ENCODE measurements at regions not wholly inside any gene's neighbourhood (a gene's known extent, or its start where the extent isn't known, plus 50 kb on each side); places are given as distances from the start of the nearest gene placed in this dataset.

- Histone ChIP-seq H3K27ac (ENCODE audit: low read depth, low read length) (no peak overlapping the region), H3K4me1 (ENCODE audit: insufficient read depth, low read length) (peaks cover 25% of the 10 kb centered on the region)
These were observed 187.5 kb upstream of the KL start for GRCh38 chr13:32828711-32829110.

GRCh38 chr13:32829269-32829668, 187.0 kb upstream of the KL start:
- Histone ChIP-seq H3K4me2 (ENCODE audit: insufficient read depth, low read length) (no peak overlapping the region), H3K4me3 (ENCODE audit: insufficient read depth, low read length) (no peak overlapping the region), H3K36me3 (ENCODE audit: insufficient read depth, low read length) (no peaks in the 10 kb centered on the region), H3K4me1 (ENCODE audit: insufficient read depth, low read length) (peaks cover 22% of the 10 kb centered on the region), H3K79me2 (ENCODE audit: insufficient read depth, low read length) (no peaks in the 10 kb centered on the region), H3K27ac (ENCODE audit: low read depth, low read length) (no peak overlapping the region), H4K20me1 (ENCODE audit: insufficient read depth, low read length) (no peaks in the 10 kb centered on the region), H2AFZ (ENCODE audit: low read length) (no peak overlapping the region), H3K9me3 (ENCODE audit: low read depth, low read length) (no peaks in the 10 kb centered on the region), H3K27me3 (ENCODE audit: insufficient read depth, low read length) (no peaks in the 10 kb centered on the region)
- no peak for DNase-seq (ENCODE audit: insufficient read length, low spot score, missing footprints)
- TF ChIP-seq CTCF (IDR thresholded peaks at IDR 0.05; ENCODE audit: extremely low read depth, low read depth, low read length) = no peak

More at GRCh38 chr13:32828711-32829110, 187.5 kb upstream of the KL start:
- Histone ChIP-seq H3K4me3 (ENCODE audit: insufficient read depth, low read length) (no peak overlapping the region), H3K9me3 (ENCODE audit: low read depth, low read length) (no peaks in the 10 kb centered on the region), H3K27me3 (ENCODE audit: insufficient read depth, low read length) (no peaks in the 10 kb centered on the region), H3K79me2 (ENCODE audit: insufficient read depth, low read length) (no peaks in the 10 kb centered on the region), H3K4me2 (ENCODE audit: insufficient read depth, low read length) (no peak overlapping the region), H4K20me1 (ENCODE audit: insufficient read depth, low read length) (no peaks in the 10 kb centered on the region), H3K36me3 (ENCODE audit: insufficient read depth, low read length) (no peaks in the 10 kb centered on the region), H2AFZ (ENCODE audit: low read length) (no peak overlapping the region)
- TF ChIP-seq CTCF (IDR thresholded peaks at IDR 0.05; ENCODE audit: extremely low read depth, low read depth, low read length) = no peak
- DNase-seq (ENCODE audit: insufficient read length, low spot score, missing footprints) = no peak

DNA sequence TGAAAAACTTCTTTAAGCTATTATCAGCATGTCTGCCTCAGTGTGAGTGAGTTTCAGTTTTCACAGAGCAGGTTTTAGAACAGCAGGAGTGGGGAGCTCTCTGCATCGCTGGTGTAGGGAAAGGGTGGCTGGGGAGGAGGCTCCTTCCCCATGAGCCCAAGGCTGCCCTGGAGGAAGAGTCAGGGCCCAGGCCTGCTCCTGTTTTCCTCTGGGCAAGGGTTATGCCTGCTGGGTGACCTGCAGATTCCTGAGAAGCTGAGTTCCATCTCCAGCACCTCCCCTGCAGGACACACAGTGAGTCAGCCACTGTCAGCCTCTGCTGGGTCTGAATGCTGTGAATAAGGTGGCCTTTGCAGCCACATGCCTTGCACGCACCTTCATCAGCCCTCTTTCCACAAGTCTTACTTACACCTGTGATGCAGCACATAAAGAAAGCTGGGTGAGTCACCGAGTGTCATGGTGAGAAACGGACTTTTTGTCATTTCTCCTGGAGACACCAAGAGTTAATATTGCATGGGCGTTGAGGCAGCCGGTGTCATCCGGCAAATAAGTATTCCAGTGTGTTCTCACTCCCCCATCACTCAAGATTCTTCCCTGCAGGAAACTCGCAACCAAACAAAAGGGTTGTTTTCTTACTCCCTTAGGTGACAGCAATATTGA, 186.4 kb upstream of the KL start:
- no peak for TF ChIP-seq CTCF (IDR thresholded peaks at IDR 0.05; ENCODE audit: extremely low read depth, low read depth, low read length)
- Histone ChIP-seq H3K4me2 (ENCODE audit: insufficient read depth, low read length) (no peak overlapping the region), H3K36me3 (ENCODE audit: insufficient read depth, low read length) (no peaks in the 10 kb centered on the region), H3K4me3 (ENCODE audit: insufficient read depth, low read length) (no peak overlapping the region), H3K79me2 (ENCODE audit: insufficient read depth, low read length) (no peaks in the 10 kb centered on the region), H2AFZ (ENCODE audit: low read length) (peak overlapping the region; percentile 27), H4K20me1 (ENCODE audit: insufficient read depth, low read length) (no peaks in the 10 kb centered on the region), H3K4me1 (ENCODE audit: insufficient read depth, low read length) (peaks cover 17% of the 10 kb centered on the region), H3K27me3 (ENCODE audit: insufficient read depth, low read length) (no peaks in the 10 kb centered on the region), H3K9me3 (ENCODE audit: low read depth, low read length) (no peaks in the 10 kb centered on the region), H3K27ac (ENCODE audit: low read depth, low read length) (no peak overlapping the region)
- no peak for DNase-seq (ENCODE audit: insufficient read length, low spot score, missing footprints)

DNA sequence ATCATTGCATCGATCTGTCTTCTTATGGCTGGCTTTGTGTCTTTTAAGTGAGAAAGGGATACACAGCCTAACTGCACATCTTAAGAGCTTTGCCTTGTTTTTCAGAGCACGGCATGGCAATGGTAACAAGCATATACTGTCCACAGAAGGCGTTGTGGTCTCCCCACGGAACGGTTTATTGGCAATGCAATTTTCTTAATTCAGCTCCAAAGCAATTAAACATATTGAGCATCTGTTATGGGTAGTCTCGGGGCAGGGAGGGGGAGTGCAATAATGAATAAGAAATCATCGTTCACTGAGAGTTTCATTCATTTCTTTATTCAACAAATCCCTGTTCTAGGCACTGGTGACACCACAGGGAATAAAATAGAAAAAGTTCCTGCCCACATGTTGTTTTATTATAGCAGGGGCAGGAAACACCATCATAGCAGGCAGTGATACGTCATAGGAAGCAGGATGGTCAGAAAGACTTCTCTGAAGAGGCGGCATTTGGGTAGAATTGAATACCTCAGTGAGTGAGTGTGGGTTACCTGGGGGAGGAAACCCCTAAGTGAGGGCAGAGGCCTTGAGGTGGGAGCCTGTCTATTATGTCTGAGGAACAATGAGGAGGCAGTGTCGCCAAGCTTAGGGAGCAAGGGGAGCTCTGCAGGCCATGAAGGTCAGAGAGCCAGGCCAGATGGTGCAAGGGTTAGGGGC, 185.7 kb upstream of the KL start:
- DNase-seq (ENCODE audit: insufficient read length, low spot score, missing footprints) = no peak
- TF ChIP-seq CTCF (IDR thresholded peaks at IDR 0.05; ENCODE audit: extremely low read depth, low read depth, low read length) = no peak
- Histone ChIP-seq H4K20me1 (ENCODE audit: insufficient read depth, low read length) (no peaks in the 10 kb centered on the region), H2AFZ (ENCODE audit: low read length) (no peak overlapping the region), H3K9me3 (ENCODE audit: low read depth, low read length) (peaks cover 2% of the 10 kb centered on the region), H3K27ac (ENCODE audit: low read depth, low read length) (no peak overlapping the region), H3K79me2 (ENCODE audit: insufficient read depth, low read length) (no peaks in the 10 kb centered on the region), H3K4me3 (ENCODE audit: insufficient read depth, low read length) (no peak overlapping the region), H3K4me1 (ENCODE audit: insufficient read depth, low read length) (peaks cover 10% of the 10 kb centered on the region), H3K4me2 (ENCODE audit: insufficient read depth, low read length) (no peak overlapping the region), H3K36me3 (ENCODE audit: insufficient read depth, low read length) (no peaks in the 10 kb centered on the region), H3K27me3 (ENCODE audit: insufficient read depth, low read length) (no peaks in the 10 kb centered on the region)
